Globus pallidus (tissue), 1 donor: ENCODE measurements at regions not wholly inside any gene's neighbourhood (a gene's known extent, or its start where the extent isn't known, plus 50 kb on each side); places are given as distances from the start of the nearest gene placed in this dataset.

Source experiments
- DNase-seq: peaks from one replicate; pipeline ENCODE4 v3.0.0-alpha.2; 2015; ENCODE audit warnings: low spot score

GRCh38 chr16:51035110-51035498, 116.0 kb downstream of the SALL1 start:
- DNase-seq, result no peak

DNA sequence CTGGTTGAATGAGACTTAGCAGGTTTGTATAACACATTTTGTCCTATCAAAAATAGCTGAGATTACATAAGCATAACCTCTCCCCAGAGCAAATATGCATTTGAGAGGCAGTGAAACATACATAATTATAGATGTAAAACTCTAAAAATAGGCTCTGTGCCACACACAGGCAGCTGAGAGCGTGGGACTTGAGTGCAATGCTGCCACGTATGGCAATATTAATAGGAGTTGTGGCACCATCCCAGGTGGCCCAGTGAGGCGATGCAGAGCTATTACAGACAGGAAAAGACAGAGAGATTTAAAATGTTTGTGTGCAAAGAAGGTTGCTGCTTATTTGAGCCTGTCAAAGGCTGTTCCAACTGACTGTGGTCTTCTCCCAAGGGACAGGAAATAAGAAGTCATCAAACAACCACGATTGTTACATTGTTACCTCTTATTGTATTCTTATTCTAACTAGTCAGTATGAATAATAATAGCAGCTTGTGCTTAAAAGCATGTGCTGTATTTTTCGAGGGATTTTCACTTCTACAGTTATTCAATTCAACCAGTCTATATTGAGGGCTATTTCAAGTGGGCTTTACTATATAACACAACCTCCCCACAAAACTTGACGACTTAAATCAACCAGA, 116.5 kb downstream of the SALL1 start:
- DNase-seq, result no peak

- no peak for DNase-seq
Measured at GRCh38 chr16:51031598-51031997, 119.5 kb downstream of the SALL1 start.

GRCh38 chr16:51030516-51030915, 120.6 kb downstream of the SALL1 start:
- DNase-seq, result no peak

DNA sequence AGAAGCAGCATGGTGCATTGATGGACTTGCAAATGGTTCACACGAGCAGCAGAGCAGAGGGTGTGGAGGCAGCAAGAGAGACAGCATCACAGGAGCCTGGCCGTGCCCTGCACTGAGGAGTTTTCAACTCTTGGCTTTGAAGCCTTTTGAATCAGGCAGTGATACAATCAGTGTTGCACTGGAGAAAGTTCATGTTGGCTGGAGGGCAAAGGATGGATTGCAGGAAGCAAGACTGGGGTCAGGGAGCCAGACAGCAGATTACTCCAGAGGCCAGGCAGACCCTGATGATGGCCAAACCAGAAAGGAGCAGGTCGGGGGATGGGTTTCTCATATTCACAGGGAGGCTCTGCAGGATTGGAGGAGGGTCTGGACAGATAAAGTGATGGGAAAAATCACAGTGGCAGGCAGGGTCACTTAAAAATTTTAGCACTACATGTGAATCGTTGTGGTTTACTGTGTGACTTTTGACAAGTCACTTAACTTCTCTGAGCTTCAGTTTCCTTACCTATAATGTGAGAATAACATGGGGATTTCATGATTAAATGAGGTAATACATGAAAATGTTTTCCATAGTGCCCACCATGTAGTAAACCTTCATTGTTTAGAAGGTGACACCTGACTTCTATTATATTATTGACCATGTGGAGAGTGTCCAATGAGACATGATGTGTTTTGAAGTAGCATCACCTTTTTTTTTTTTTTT, 125.3 kb downstream of the SALL1 start:
- DNase-seq, result no peak

- DNase-seq, result no peak
Measured at GRCh38 chr16:51024703-51025102, 126.4 kb downstream of the SALL1 start.

DNA sequence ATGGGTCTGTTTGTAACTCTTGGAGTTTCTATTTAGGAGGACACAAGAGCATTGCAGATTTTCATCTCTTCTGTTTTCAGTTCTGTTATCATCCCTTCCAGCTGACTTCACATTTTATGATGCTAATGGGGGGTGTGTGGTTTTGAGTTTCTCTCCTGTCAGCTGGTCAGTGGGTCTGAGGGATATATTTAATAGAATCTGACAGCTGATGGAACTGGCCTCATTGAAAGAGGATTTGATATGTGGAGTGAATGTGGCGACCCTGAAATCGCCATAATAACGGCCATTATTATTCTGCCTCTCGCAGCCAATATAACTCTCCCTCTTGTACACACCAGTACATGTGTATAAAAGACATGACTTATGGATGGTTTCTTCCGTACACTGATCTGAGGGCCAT, 128.1 kb downstream of the SALL1 start:
- DNase-seq, result no peak

GRCh38 chr16:51019617-51020016, 131.5 kb downstream of the SALL1 start:
- no peak for DNase-seq

DNA sequence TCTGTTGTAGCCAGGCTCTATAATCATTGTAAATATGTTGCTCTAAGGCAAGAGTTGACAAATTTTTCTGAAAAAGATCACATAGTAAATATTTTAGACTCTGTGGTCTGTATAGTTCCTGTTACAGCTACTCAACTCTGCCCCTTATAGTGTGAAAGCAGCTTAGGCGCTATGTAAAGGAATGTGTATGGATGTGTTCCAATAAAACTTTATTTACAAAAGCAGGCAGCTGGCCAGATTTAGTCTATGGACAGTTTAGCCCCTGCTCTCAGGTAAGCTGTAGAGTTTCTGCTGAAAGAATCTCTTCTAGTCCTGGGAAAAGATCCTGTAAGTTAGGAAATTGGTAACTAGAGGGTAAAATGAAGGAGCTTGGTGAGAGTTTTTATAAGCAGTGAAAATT, 133.1 kb downstream of the SALL1 start:
- no peak for DNase-seq

DNA sequence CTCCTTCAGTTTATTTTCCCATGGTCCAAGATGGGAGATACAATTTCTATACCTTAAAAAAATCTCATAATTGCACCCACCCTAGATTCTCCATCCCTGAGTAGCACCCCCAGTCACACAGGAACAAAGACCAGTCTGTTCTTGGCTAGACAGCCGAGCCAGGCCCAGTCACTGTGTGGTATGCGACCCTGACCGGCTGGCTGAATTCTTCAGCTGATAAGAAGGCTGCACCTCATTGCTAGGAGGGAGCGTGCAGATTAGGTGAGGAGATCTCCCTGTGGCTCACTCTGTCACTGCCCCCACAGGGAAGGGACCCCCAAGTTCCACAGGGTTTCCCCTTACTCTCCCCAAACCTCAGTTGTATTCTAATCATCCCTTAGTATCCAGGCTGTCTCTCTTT, 138.7 kb downstream of the SALL1 start:
- DNase-seq, result no peak

GRCh38 chr16:51010817-51011216, 140.3 kb downstream of the SALL1 start:
- no peak for DNase-seq

GRCh38 chr16:51009813-51010212, 141.3 kb downstream of the SALL1 start:
- no peak for DNase-seq

GRCh38 chr16:51009359-51009758, 141.7 kb downstream of the SALL1 start:
- DNase-seq, result no peak

- no peak for DNase-seq
Measured at GRCh38 chr16:51008607-51009006, 142.5 kb downstream of the SALL1 start.

DNA sequence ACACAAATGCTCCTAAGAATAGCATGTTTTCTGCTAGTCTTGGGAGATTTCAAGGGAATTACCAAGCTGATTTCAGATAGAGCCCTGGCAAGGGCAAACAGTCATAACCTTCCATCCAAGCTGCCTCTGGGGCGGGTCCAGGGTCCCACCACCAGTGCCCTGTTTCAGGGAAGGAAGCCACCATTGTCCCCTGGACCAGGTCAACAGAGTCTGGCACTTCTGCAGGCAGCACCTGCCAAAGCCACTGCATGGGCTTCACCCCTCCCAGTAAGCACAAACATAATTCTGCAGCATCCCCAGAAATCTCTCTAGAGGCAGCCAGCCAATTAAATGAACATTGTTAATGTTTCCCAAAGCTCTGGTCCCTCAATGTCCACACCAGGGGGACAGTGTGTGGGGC, 143.0 kb downstream of the SALL1 start:
- no peak for DNase-seq

GRCh38 chr16:51003850-51004566, 147.1 kb downstream of the SALL1 start:
- DNase-seq, result no peak

- DNase-seq, result no peak
Measured at GRCh38 chr16:51002881-51003490, 148.1 kb downstream of the SALL1 start.

DNA sequence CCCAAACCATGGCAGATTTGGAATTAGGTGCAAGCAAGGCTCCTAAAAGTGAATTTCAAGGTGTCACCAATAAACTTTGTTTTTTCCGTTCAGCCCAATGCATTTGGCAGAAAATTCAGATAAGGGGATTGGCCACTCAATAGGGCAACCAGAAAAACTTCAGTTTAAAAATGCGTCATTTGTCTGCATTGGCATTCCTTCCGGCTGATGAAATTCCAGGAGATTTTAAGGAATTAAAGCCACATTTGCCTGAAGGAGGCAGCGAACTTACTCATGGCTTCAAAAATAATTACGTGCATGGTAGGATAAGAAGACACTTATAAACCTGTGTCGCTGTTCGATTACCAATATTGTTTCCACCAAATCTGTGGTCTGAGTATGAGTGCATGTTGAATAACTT, 151.9 kb downstream of the SALL1 start:
- no peak for DNase-seq

DNA sequence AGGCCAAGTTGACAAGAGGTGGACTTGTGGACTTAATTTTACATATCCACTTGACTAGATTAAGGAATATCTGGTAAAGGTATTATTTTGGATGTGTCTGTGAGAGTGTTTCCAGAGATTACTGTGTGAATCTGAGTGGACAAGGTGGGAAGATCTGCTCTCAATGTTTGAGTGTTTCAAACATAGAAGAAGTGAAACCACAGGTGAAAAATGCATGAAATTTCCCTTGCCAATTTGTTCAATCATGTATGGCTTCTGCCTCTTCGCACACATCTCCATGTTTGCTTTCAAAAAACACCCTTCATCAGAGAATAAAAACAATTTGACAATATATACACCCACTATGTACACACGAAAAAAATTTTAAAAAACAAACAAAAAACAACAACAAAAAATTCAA, 152.7 kb downstream of the SALL1 start:
- DNase-seq, result no peak

GRCh38 chr16:50997679-50998078, 153.4 kb downstream of the SALL1 start:
- DNase-seq, result no peak

DNA sequence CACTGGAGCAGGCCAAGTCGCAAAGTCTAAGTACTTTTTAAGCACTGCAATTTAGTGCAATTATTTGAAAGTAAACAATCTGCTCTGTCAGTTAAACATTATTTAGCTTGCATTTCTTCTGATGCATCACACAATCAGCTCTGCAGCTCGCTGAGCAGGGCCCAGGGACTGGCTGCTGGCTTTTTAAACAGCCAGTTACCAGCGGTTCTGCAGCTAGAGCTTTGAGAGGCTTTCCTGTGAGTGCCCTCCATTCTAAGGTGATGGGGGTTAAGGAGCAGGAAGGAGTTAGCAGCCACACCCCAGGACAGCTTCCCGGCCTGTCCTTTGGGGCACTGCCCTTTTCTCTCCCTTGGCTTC, 154.3 kb downstream of the SALL1 start:
- DNase-seq, result no peak

DNA sequence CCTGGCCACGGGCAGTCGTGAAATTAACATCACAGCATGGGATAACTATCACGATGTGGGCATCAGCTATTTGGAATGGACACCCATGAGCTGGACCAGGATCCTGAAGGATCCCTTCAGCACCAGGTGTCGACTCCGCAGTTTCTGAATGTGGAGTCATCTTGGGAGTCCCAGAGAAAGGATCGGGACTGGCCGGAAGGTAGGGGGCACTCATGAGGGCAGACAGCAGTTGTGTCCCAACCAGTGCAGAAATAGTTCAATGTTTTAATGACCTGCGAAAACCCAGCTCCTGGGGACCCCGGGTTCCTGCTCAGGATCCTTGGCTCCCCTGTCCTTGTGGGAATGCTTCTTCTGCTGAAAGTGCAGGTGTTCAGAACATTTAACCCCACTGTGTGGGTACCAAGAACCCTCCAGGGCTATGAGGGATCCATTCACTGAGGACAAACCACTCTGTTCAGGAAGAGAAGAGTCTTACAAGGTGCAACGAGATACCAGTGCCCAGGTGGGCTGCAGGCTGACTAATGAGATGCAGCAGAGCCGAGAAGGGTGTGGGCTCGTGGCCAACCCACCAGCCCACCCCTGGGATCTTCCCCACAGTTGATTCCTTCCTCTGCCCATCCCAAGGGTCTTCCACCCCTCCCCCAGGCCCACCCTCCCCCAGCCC, 154.8 kb downstream of the SALL1 start:
- DNase-seq, result no peak

- DNase-seq, result no peak
Measured at GRCh38 chr16:50994995-50995394, 156.1 kb downstream of the SALL1 start.
